HepG2 (cell line): ENCODE measurements at regions not wholly inside any gene's neighbourhood (a gene's known extent, or its start where the extent isn't known, plus 50 kb on each side); places are given as distances from the start of the nearest gene placed in this dataset.
"Not testable (repeated sequence)": the region's sequence is repeated elsewhere in the genome, so short reads cannot be mapped to it uniquely, and the experiment has no call there.

Experiments used
- ATAC-seq: fragments of 200-7000 bp; cut with Tn5 transposase; 3 replicates; pipeline ENCODE4 v1.9.1; 2020; ENCODE audit warnings: mild to moderate bottlenecking, moderate library complexity
- BruUV-seq: library from RNA; stranded (reverse); fragments of 400-500 nt; replicated peaks from 2 replicates; lab custom pipeline; 2021; lab: Mats Ljungman, UMichigan
- CTCF ChIA-PET: fragments of 300-600 bp; formaldehyde crosslinking; extraction: SDS; loops from one replicate; lab custom pipeline; 2021; ENCODE audit warnings: low total read pairs, inconsistent platforms, low intra/inter-chr PET ratio; lab: Yijun Ruan, JAX
- POLR2A ChIA-PET: fragments of 350-600 bp; sonication (Branson Sonifier 250); formaldehyde crosslinking; loops from one replicate; lab custom pipeline; 2020; ENCODE audit warnings: antibody characterized with exemption, inconsistent platforms; lab: Yijun Ruan, JAX
- DNase-seq: peaks from one replicate; pipeline ENCODE4 v3.0.0-alpha.2; 2015; ENCODE audit warnings: low spot score
- FAIRE-seq: peaks from 3 replicates; lab custom pipeline; 2011; peaks lifted over from hg19 to GRCh38; lab: Jason Lieb, UNC
- H2AFZ ChIP-seq: one replicate; pipeline ENCODE4 v1.6.1; 2011; ENCODE audit warnings: low read length, inconsistent platforms
- H3K27ac ChIP-seq: fragments of 300-600 bp; 3 replicates; pipeline ENCODE4 v1.8.0; 2011; ENCODE audit warnings: mixed run types, mild to moderate bottlenecking, mixed read lengths, low read length, inconsistent platforms; ENCODE audit not compliant: insufficient read depth; ENCODE audit errors: extremely low read length
- H3K27me3 ChIP-seq, 2 experiments: fragments of 200-600 bp in 1 of 2; 2 replicates in 1 of 2; 3 replicates in 1 of 2; pipeline versions ENCODE4 v1.6.0 to v1.8.0; 2011; ENCODE audit warnings: low read length in 2 of 2, mild to moderate bottlenecking in 2 of 2, moderate library complexity in 2 of 2, inconsistent platforms in 1 of 2; ENCODE audit not compliant: insufficient read depth in 2 of 2, control insufficient read depth in 1 of 2
- H3K36me3 ChIP-seq, 2 experiments: fragments of 200-600 bp in 1 of 2; replicated peaks in 1 of 2; 2 replicates in 1 of 2; 3 replicates in 1 of 2; pipeline versions ENCODE4 v1.5.1 to v1.8.0; 2011; ENCODE audit warnings: low read length in 2 of 2, inconsistent platforms in 1 of 2; ENCODE audit not compliant: insufficient read depth in 2 of 2, control insufficient read depth in 1 of 2
- H3K4me1 ChIP-seq: 2 replicates; pipeline ENCODE4 v1.5.1; 2012; ENCODE audit warnings: low read length, inconsistent platforms; ENCODE audit not compliant: insufficient read depth
- H3K4me2 ChIP-seq: 2 replicates; pipeline ENCODE4 v1.6.0; 2011; ENCODE audit warnings: low read depth, low read length, inconsistent platforms
- H3K4me3 ChIP-seq, 3 experiments: fragments of 200-600 bp in 1 of 3; sonication (generic), shearing (Covaris generic) in 1 of 3; replicated peaks in 1 of 3; 2 replicates each; pipeline ENCODE4 v1.5.1; 2011 to 2016; ENCODE audit warnings: low read length in 3 of 3, inconsistent platforms in 2 of 3, low read depth in 2 of 3, mild to moderate bottlenecking in 2 of 3, control low read depth in 1 of 3, mixed read lengths in 1 of 3; ENCODE audit not compliant: insufficient read depth in 1 of 3
- H3K79me2 ChIP-seq: one replicate; pipeline ENCODE4 v1.6.1; 2011; ENCODE audit warnings: low read length, inconsistent platforms; ENCODE audit not compliant: insufficient read depth
- H3K9ac ChIP-seq: 2 replicates; pipeline ENCODE4 v1.6.0; 2011; ENCODE audit warnings: mild to moderate bottlenecking, low read depth, low read length, inconsistent platforms; ENCODE audit not compliant: insufficient read depth
- H3K9me3 ChIP-seq: 2 replicates; pipeline ENCODE4 v1.5.1; 2012; ENCODE audit warnings: mild to moderate bottlenecking, low read length
- H4K20me1 ChIP-seq: 2 replicates; pipeline ENCODE4 v1.6.0; 2011; ENCODE audit warnings: inconsistent platforms, mild to moderate bottlenecking, low read length, moderate library complexity; ENCODE audit not compliant: insufficient read depth
- MAFF ChIP-seq: IDR thresholded peaks from 2 replicates; pipeline ENCODE4 v1.6.1; 2011; ENCODE audit warnings: low read depth, low read length, improper control_type of control experiment
- POLR2G ChIP-seq: fragments of 200-400 bp; formaldehyde crosslinking; IDR thresholded peaks from 2 replicates; pipeline ENCODE4 v1.6.1; 2018; ENCODE audit warnings: mild to moderate bottlenecking, low read depth, low read length, moderate library complexity
- WGBS: methylation state at CpG from one replicate; pipeline ENCODE4 v1.1.6; 2017; ENCODE audit warnings: low lambda C conversion rate; 5-methylcytosine and 5-hydroxymethylcytosine counted together
- in situ Hi-C: cut with HindIII; loops from 2 replicates; pipeline ENCODE4 v1.10.0; 2017; ENCODE audit warnings: low pct_unique_long_range_greater_than_20kb; ENCODE audit not compliant: extremely low pct_ligation_motif_present
- intact Hi-C: fragments of 100-400 bp; cut with micrococcal nuclease; formaldehyde crosslinking; loops from one replicate; pipeline ENCODE4 v1.10.0; 2022; ENCODE audit not compliant: unreplicated experiment
- small RNA-seq, 3 experiments: library from RNA; depleted of rRNA; stranded (forward); fragments of <200 nt; gene quantifications; one replicate each; pipeline ENCODE3, GENCODE V24; 2012; ENCODE audit warnings: low read depth in 2 of 3, low replicate concordance in 1 of 3; ENCODE audit not compliant: insufficient read length in 3 of 3, insufficient read depth in 2 of 3
- TF ChIP-seq, protein P1 (sequence below): sonication (generic); formaldehyde crosslinking; IDR thresholded peaks from 2 replicates; pipeline ENCODE4 v1.9.0; 2021; ENCODE audit warnings: missing genetic modification reagents, borderline replicate concordance

GRCh38 chr1:88618331-88618730 lies 65.7 kb upstream of the PKN2 start:
- no peak for TF ChIP-seq POLR2G
- TF ChIP-seq MAFF: no peak
- TF ChIP-seq, protein P1, sequence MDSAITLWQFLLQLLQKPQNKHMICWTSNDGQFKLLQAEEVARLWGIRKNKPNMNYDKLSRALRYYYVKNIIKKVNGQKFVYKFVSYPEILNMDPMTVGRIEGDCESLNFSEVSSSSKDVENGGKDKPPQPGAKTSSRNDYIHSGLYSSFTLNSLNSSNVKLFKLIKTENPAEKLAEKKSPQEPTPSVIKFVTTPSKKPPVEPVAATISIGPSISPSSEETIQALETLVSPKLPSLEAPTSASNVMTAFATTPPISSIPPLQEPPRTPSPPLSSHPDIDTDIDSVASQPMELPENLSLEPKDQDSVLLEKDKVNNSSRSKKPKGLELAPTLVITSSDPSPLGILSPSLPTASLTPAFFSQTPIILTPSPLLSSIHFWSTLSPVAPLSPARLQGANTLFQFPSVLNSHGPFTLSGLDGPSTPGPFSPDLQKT: no peak
- TF ChIP-seq, all 625 proteins: peak for 0
- ATAC-seq (no peak), FAIRE-seq (no peak), DNase-seq (no peak)
- no peak overlapping the region for H3K4me2 ChIP-seq
- CTCF ChIA-PET: no interaction called here
- H3K9ac ChIP-seq: no peak overlapping the region
- no peaks in the 10 kb centered on the region for H3K4me1 ChIP-seq
- intact Hi-C loops: no loop called here
- H3K36me3 ChIP-seq: no peaks in the 10 kb centered on the region
- BruUV-seq: no TSS peak
- no peaks in the 10 kb centered on the region for H3K79me2 ChIP-seq
- WGBS: 0% methylated on average over 1 of the region's 2 CpGs
- H3K27ac ChIP-seq: no peak overlapping the region
- H2AFZ ChIP-seq: no peak overlapping the region
- H3K9me3 ChIP-seq: peaks cover 32% of the 10 kb centered on the region
- H3K4me3 ChIP-seq: no peak overlapping the region
- POLR2A ChIA-PET: no interaction called here
- in situ Hi-C loops: no loop called here
- no peaks in the 10 kb centered on the region for H4K20me1 ChIP-seq
- no peaks in the 10 kb centered on the region; a peak in 1 of 5 replicates for H3K27me3 ChIP-seq

DNA sequence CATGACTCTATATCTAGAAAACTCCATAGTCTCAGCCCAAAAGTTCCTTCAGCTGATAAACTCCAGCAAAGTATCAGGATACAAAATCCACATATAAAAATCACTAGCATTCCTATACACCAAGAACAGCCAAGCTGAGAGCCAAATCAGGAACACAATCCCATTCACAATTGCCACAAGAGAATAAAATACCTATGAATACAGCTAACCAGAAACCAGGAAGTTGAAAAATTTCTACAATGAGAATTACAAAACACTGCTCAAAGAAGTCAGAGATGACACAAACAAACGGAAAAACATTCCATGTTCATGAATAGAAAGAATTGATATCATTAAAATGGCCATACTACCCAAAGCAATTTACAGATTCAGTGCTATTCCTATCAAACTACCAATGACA lies 61.0 kb upstream of the PKN2 start:
- FAIRE-seq, H2AFZ ChIP-seq, H3K9ac ChIP-seq, intact Hi-C loops, H4K20me1 ChIP-seq, H3K4me3 ChIP-seq, in situ Hi-C loops, H3K27ac ChIP-seq, CTCF ChIA-PET, H3K27me3 ChIP-seq, H3K79me2 ChIP-seq, H3K4me1 ChIP-seq, H3K4me2 ChIP-seq, POLR2A ChIA-PET, DNase-seq, BruUV-seq, H3K36me3 ChIP-seq, ATAC-seq: not testable (repeated sequence)
- WGBS: 4% methylated on average over 1 of the region's 1 CpG
- H3K9me3 ChIP-seq: peaks cover 24% of the 10 kb centered on the region

Small RNAs in the stretch of these regions (small RNA-seq; reads per million reads assigned to genes)
- 0 reads per million in 3 experiments for gene AL049861.1
- gene RF02271: 0 reads per million in 3 experiments
- 0 reads per million in 3 experiments for gene RN7SL583P
- 0 to 0.97 (median 0.33) reads per million in 3 experiments for gene RNA5SP52
